Uterus (tissue), 3 donors: ENCODE measurements at regions not wholly inside any gene's neighbourhood (a gene's known extent, or its start where the extent isn't known, plus 50 kb on each side); places are given as distances from the start of the nearest gene placed in this dataset.

Source experiments
- DNase-seq, 2 donors: peaks; one replicate each; pipeline ENCODE4 v3.0.0-alpha.2; 2019 to 2020
- H3K27ac ChIP-seq, 2 donors: fragments of 200-600 bp; sonication (generic); 1 replicate in 1 of 2; 2 replicates in 1 of 2; pipeline ENCODE4 v1.5.1; 2016 to 2018
- H3K27me3 ChIP-seq, 2 donors: fragments of 200-600 bp; sonication (generic); one replicate each; pipeline ENCODE4 v1.5.1; 2018 to 2019; ENCODE audit warnings: control low read depth in 1 of 2
- H3K36me3 ChIP-seq, 2 donors: fragments of 200-600 bp; sonication (generic); one replicate each; pipeline ENCODE4 v1.5.1; 2019; ENCODE audit warnings: control low read depth in 1 of 2
- H3K4me1 ChIP-seq, 2 donors: fragments of 200-600 bp; sonication (generic); one replicate each; pipeline ENCODE4 v1.5.1; 2018 to 2019; ENCODE audit warnings: control low read depth in 1 of 2
- H3K4me3 ChIP-seq, 2 donors: fragments of 200-600 bp; sonication (generic); 1 replicate in 1 of 2; 2 replicates in 1 of 2; pipeline ENCODE4 v1.5.1; 2018 to 2019; ENCODE audit warnings: mild to moderate bottlenecking in 1 of 2
- H3K9me3 ChIP-seq, 2 donors: fragments of 200-600 bp; sonication (generic); one replicate each; pipeline ENCODE4 v1.5.1; 2019; ENCODE audit warnings: control low read depth in 1 of 2
- CTCF ChIP-seq, 4 experiments: fragments of 200-600 bp in 2 of 4; fragments of 450-650 bp in 2 of 4; sonication (generic) in 2 of 4; IDR thresholded peaks; one replicate each; pipeline ENCODE4 v1.5.1; 2016 to 2019; ENCODE audit warnings: antibody characterized with exemption in 4 of 4, mild to moderate bottlenecking in 2 of 4, moderate library complexity in 1 of 4
- POLR2A ChIP-seq, 2 donors: fragments of 450-650 bp; IDR thresholded peaks; one replicate each; pipeline ENCODE4 v1.6.1; 2016; ENCODE audit warnings: antibody characterized with exemption in 2 of 2, mild to moderate bottlenecking in 1 of 2, moderate library complexity in 1 of 2
- intact Hi-C: fragments of 100-400 bp; cut with DNase I; formaldehyde crosslinking; loops from one replicate; pipeline ENCODE4 v1.15.1; 2023; ENCODE audit warnings: low total_unique reads
- donor health status: DM: yes; HTN: yes; CAD: no.

- TF ChIP-seq POLR2A (IDR thresholded peaks at IDR 0.05) = no peak
- no peak for TF ChIP-seq CTCF (IDR thresholded peaks at IDR 0.05)
- no peaks in the 10 kb centered on the region for H3K4me1 ChIP-seq
- intact Hi-C loops = no loop called here
- H3K9me3 ChIP-seq = peaks cover 0 to 6% of the 10 kb centered on the region in 2 donors
- H3K36me3 ChIP-seq = no peaks in the 10 kb centered on the region
- no peak overlapping the region for H3K4me3 ChIP-seq
- no peaks in the 10 kb centered on the region for H3K27me3 ChIP-seq
- DNase-seq = no peak
- H3K27ac ChIP-seq = no peak overlapping the region
Measured at GRCh38 chr4:26093551-26093950, 179.5 kb downstream of the SMIM20 start.

GRCh38 chr4:26094076-26094475 is 180.1 kb downstream of the SMIM20 start:
- H3K4me1 ChIP-seq = no peaks in the 10 kb centered on the region
- DNase-seq = no peak
- no peaks in the 10 kb centered on the region for H3K36me3 ChIP-seq
- no peaks in the 10 kb centered on the region for H3K27me3 ChIP-seq
- no peak overlapping the region for H3K4me3 ChIP-seq
- H3K27ac ChIP-seq = no peak overlapping the region
- TF ChIP-seq POLR2A (IDR thresholded peaks at IDR 0.05) (no peak), CTCF (IDR thresholded peaks at IDR 0.05) (no peak)
- intact Hi-C loops = no loop called here
- H3K9me3 ChIP-seq = peaks cover 0 to 6% of the 10 kb centered on the region in 2 donors

- no peak overlapping the region for H3K27ac ChIP-seq
- peaks cover 0 to 6% of the 10 kb centered on the region in 2 donors for H3K9me3 ChIP-seq
- intact Hi-C loops = no loop called here
- H3K4me1 ChIP-seq = no peaks in the 10 kb centered on the region
- no peak for DNase-seq
- TF ChIP-seq CTCF (IDR thresholded peaks at IDR 0.05) (no peak), POLR2A (IDR thresholded peaks at IDR 0.05) (no peak)
- no peak overlapping the region for H3K4me3 ChIP-seq
- H3K36me3 ChIP-seq = no peaks in the 10 kb centered on the region
- H3K27me3 ChIP-seq = no peaks in the 10 kb centered on the region
Measured at GRCh38 chr4:26094911-26095310, 180.9 kb downstream of the SMIM20 start.

- intact Hi-C loops = no loop called here
- no peak for TF ChIP-seq CTCF (IDR thresholded peaks at IDR 0.05)
- no peak for TF ChIP-seq POLR2A (IDR thresholded peaks at IDR 0.05)
Measured at GRCh38 chr4:26099967-26100366, 185.9 kb downstream of the SMIM20 start.

GRCh38 chr4:26101011-26101410 is 187.0 kb downstream of the SMIM20 start:
- Histone ChIP-seq H3K36me3 (no peaks in the 10 kb centered on the region), H3K4me1 (no peaks in the 10 kb centered on the region), H3K9me3 (no peaks in the 10 kb centered on the region), H3K4me3 (no peak overlapping the region), H3K27me3 (no peaks in the 10 kb centered on the region), H3K27ac (no peak overlapping the region)
- no peak for DNase-seq
- intact Hi-C loops = no loop called here
- TF ChIP-seq POLR2A (IDR thresholded peaks at IDR 0.05) = no peak
- TF ChIP-seq CTCF (IDR thresholded peaks at IDR 0.05) = no peak

More at GRCh38 chr4:26099967-26100366, 185.9 kb downstream of the SMIM20 start:
- Histone ChIP-seq H3K27ac (no peak overlapping the region), H3K4me3 (no peak overlapping the region), H3K27me3 (no peaks in the 10 kb centered on the region), H3K4me1 (no peaks in the 10 kb centered on the region), H3K9me3 (no peaks in the 10 kb centered on the region), H3K36me3 (no peaks in the 10 kb centered on the region)
- DNase-seq = no peak
